Esophagus squamous epithelium (tissue), 5 donors: ENCODE measurements at regions not wholly inside any gene's neighbourhood (a gene's known extent, or its start where the extent isn't known, plus 50 kb on each side); places are given as distances from the start of the nearest gene placed in this dataset.

ENCODE experiments used
- DNase-seq: peaks from one replicate; lab custom pipeline; 2025; lab: John Stamatoyannopoulos, UW
- H3K27ac ChIP-seq, 4 donors: fragments of 200-600 bp; sonication (generic); one replicate each; pipeline ENCODE4 v1.5.1; 2016 to 2019; ENCODE audit warnings: mild to moderate bottlenecking in 1 of 4
- H3K27me3 ChIP-seq, 4 donors: fragments of 200-600 bp; sonication (generic); 1 replicate in 3 of 4; 2 replicates in 1 of 4; pipeline versions ENCODE4 v1.5.1 to v1.6.0; 2017 to 2021; ENCODE audit warnings: antibody characterized with exemption in 1 of 4
- H3K36me3 ChIP-seq, 3 donors: fragments of 200-600 bp; sonication (generic); one replicate each; pipeline ENCODE4 v1.5.1; 2016 to 2019
- H3K4me1 ChIP-seq, 3 donors: fragments of 200-600 bp; sonication (generic); one replicate each; pipeline ENCODE4 v1.5.1; 2017 to 2019
- H3K4me3 ChIP-seq, 4 donors: fragments of 200-600 bp; sonication (generic); 1 replicate in 3 of 4; 2 replicates in 1 of 4; pipeline ENCODE4 v1.5.1; 2016 to 2019; ENCODE audit warnings: mild to moderate bottlenecking in 2 of 4, moderate library complexity in 1 of 4
- H3K9me3 ChIP-seq, 3 donors: fragments of 200-600 bp; sonication (generic); one replicate each; pipeline ENCODE4 v1.5.1; 2016 to 2019
- POLR2A ChIP-seq, 4 donors: fragments of 450-650 bp; IDR thresholded peaks; one replicate each; pipeline ENCODE4 v1.6.1; 2017; ENCODE audit warnings: antibody characterized with exemption in 4 of 4, mild to moderate bottlenecking in 4 of 4, moderate library complexity in 3 of 4
- WGBS, 2 donors: methylation state at CpG; one replicate each; pipeline ENCODE4 v1.1.5; 2018; 5-methylcytosine and 5-hydroxymethylcytosine counted together
- intact Hi-C: fragments of 100-400 bp; cut with DNase I; formaldehyde crosslinking; loops from one replicate; pipeline ENCODE4 v1.15.0; 2022
- TF ChIP-seq, protein P1 (sequence below), 6 experiments: fragments of 450-650 bp in 4 of 6; fragments of 200-600 bp in 2 of 6; sonication (generic) in 2 of 6; IDR thresholded peaks; one replicate each; pipeline ENCODE4 v1.5.1; 2016 to 2019; ENCODE audit warnings: antibody characterized with exemption in 6 of 6, mild to moderate bottlenecking in 4 of 6, moderate library complexity in 4 of 6
- donor health status: DM: yes; HTN: yes; CAD: no.

DNA sequence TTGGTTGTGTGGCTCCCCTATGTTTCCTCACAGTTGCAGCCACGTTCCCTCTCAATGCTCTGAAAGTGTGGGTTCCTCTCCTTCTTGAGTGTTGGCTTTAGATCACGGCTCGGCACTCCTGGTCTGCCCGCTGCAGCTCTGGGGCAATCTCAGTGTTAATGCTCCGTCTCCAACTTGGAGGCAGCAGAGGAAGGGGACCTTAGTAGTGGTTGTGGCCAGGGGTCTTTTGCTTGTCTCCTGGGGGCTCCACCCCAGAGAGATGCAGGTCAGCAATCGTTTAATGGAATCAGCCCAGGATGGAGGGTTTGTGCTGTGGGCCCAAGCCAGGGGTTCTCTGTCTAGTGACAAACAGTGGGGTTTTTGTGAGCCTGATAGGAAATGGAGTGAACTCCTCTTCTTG is 849.4 kb upstream of the DIAPH2 start:
- Histone ChIP-seq H3K27ac (no peak overlapping the region), H3K36me3 (no peaks in the 10 kb centered on the region), H3K9me3 (no peaks in the 10 kb centered on the region), H3K4me3 (no peak overlapping the region), H3K4me1 (no peaks in the 10 kb centered on the region), H3K27me3 (no peaks in the 10 kb centered on the region)
- intact Hi-C loops, result no loop called here
- WGBS, 2 donors, result 83% methylated on average over 3 of the region's 6 CpGs; no CpG with 5 or more reads in 1 of the 2 donors
- no peak for DNase-seq
- TF ChIP-seq POLR2A (IDR thresholded peaks at IDR 0.05), result no peak
- TF ChIP-seq, protein P1, sequence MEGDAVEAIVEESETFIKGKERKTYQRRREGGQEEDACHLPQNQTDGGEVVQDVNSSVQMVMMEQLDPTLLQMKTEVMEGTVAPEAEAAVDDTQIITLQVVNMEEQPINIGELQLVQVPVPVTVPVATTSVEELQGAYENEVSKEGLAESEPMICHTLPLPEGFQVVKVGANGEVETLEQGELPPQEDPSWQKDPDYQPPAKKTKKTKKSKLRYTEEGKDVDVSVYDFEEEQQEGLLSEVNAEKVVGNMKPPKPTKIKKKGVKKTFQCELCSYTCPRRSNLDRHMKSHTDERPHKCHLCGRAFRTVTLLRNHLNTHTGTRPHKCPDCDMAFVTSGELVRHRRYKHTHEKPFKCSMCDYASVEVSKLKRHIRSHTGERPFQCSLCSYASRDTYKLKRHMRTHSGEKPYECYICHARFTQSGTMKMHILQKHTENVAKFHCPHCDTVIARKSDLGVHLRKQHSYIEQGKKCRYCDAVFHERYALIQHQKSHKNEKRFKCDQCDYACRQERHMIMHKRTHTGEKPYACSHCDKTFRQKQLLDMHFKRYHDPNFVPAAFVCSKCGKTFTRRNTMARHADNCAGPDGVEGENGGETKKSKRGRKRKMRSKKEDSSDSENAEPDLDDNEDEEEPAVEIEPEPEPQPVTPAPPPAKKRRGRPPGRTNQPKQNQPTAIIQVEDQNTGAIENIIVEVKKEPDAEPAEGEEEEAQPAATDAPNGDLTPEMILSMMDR (IDR thresholded peaks at IDR 0.05), result no peak

DNA sequence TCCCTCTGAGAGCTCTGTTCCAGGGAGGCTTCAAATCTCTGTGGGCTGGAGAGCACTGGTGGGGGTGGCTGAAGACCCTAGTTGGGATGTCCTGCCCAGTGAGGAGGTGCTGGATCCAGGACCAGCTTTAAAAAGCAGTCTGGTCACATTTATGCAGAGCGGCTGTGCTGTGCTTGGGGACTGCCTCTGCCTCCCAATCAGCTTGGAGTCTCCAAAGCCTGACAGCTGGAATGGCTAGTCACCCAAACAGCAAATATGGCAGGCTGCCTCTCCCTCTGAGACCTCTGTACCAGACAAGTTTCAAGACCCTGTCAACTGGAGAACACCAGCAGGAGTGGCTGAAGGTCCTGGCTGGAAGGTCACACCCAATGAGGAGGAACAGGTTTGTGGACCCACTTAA is 848.1 kb upstream of the DIAPH2 start:
- no peak overlapping the region for H3K4me3 ChIP-seq
- TF ChIP-seq, protein P1 (IDR thresholded peaks at IDR 0.05), result no peak
- no peak for TF ChIP-seq POLR2A (IDR thresholded peaks at IDR 0.05)
- intact Hi-C loops, result no loop called here
- no peaks in the 10 kb centered on the region for H3K9me3 ChIP-seq
- no peak overlapping the region for H3K27ac ChIP-seq
- no peaks in the 10 kb centered on the region for H3K36me3 ChIP-seq
- no peaks in the 10 kb centered on the region for H3K27me3 ChIP-seq
- no peak for DNase-seq
- no peaks in the 10 kb centered on the region for H3K4me1 ChIP-seq
- 80% methylated on average over 1 of the region's 1 CpG; no CpG with 5 or more reads in 1 of the 2 donors for WGBS, 2 donors

DNA sequence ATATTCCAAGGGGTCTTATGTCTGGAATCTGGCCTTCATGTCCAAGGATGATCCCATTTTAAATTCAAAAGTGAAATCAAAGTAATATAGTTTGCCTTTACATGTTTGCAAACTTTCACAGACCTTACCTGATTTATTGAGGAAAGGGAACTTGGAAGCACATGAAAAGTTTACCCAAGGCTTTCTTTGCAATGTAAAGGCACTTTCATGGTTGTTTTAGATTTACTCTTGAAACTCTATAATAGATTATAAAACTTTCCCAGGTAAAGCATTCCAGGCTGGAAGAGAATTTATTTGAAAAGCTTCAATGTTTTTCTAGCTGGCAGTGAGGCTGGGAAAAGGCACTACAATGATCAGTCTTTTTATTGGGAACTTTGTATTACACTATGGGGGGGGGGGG is 842.8 kb upstream of the DIAPH2 start:
- H3K27ac ChIP-seq, result no peak overlapping the region
- TF ChIP-seq, protein P1 (IDR thresholded peaks at IDR 0.05), result no peak
- no peak for TF ChIP-seq POLR2A (IDR thresholded peaks at IDR 0.05)
- intact Hi-C loops, result no loop called here
- no peak for DNase-seq
- no peak overlapping the region for H3K4me3 ChIP-seq
- no peaks in the 10 kb centered on the region for H3K9me3 ChIP-seq
- H3K4me1 ChIP-seq, result no peaks in the 10 kb centered on the region
- H3K36me3 ChIP-seq, result no peaks in the 10 kb centered on the region
- no peaks in the 10 kb centered on the region for H3K27me3 ChIP-seq

DNA sequence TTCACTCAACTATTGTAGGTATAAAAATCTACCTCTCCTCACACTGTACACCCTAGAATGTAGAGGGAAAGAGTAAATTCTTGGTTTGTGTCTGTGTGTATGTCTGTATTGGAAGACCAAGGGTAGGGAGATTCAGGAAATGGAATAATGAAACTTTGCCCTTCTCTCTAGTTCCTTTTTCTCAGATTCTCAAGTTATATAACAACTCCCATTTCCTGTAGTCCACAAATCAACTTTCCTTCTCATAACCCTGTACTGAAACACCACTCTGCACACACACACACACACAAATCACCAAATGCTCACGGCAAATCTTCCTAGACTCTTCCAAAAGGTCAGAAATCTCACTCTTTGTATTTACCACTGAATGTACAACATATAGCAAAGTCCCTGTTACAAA is 824.5 kb upstream of the DIAPH2 start:
- Histone ChIP-seq H3K4me3 (no peak overlapping the region), H3K4me1 (no peaks in the 10 kb centered on the region), H3K9me3 (no peaks in the 10 kb centered on the region), H3K36me3 (no peaks in the 10 kb centered on the region), H3K27me3 (no peaks in the 10 kb centered on the region), H3K27ac (no peak overlapping the region)
- no peak for DNase-seq
- no peak for TF ChIP-seq POLR2A (IDR thresholded peaks at IDR 0.05)
- TF ChIP-seq, protein P1 (IDR thresholded peaks at IDR 0.05), result no peak
- intact Hi-C loops, result no loop called here
- 70 to 78% methylated on average over 1 of the region's 1 CpG for WGBS, 2 donors

DNA sequence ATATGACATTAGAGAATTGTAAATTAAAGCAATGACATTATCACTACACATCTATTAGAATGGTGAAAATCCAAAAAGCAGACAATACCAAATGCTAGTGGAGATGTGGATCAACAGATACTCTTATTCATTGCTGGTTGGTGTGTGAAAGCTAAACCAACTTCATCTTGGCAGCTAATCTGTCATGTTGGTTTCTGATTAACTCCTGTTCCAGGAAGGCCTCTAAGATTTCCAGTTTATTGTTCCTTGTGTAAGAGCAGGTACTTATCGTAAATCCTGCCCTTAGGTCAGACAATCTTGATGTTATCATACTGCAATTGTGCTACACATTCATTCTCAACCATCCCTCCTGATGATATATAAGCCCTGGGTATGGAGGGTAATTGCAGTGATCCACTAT is 809.0 kb upstream of the DIAPH2 start:
- DNase-seq, result no peak
- Histone ChIP-seq H3K4me3 (no peak overlapping the region), H3K27ac (no peak overlapping the region)

DNA sequence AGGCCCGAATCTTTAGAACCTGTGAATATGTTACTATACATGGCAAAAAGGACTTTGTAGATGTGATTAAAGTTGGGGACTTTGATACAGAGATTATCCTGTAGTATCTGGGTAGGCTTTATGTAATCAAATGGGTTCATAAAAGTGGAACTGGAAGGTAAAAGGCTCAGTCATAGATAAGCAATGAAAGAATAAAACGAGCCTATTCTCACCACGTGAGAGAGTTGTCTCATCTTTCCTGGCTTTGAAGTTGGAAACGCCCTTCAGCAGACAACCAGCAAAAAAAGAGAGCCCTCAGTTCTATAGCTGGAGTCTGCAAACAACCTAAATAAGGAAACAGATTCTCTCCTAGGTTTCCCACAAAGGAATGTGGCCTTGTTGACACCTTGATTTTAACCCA is 805.8 kb upstream of the DIAPH2 start:
- TF ChIP-seq POLR2A (IDR thresholded peaks at IDR 0.05), result no peak
- TF ChIP-seq, protein P1 (IDR thresholded peaks at IDR 0.05), result no peak

More for the DNA sequence above, 809.0 kb upstream of the DIAPH2 start:
- no peaks in the 10 kb centered on the region for H3K9me3 ChIP-seq
- intact Hi-C loops, result no loop called here
- H3K27me3 ChIP-seq, result no peaks in the 10 kb centered on the region
- WGBS, 2 donors, result 40 to 86% methylated on average over 1 of the region's 1 CpG
- no peaks in the 10 kb centered on the region for H3K36me3 ChIP-seq
- H3K4me1 ChIP-seq, result no peaks in the 10 kb centered on the region
- TF ChIP-seq POLR2A (IDR thresholded peaks at IDR 0.05), result no peak

More for the DNA sequence above, 805.8 kb upstream of the DIAPH2 start:
- intact Hi-C loops, result no loop called here
- Histone ChIP-seq H3K4me1 (no peaks in the 10 kb centered on the region), H3K27ac (no peak overlapping the region), H3K36me3 (no peaks in the 10 kb centered on the region), H3K27me3 (no peaks in the 10 kb centered on the region), H3K9me3 (no peaks in the 10 kb centered on the region), H3K4me3 (no peak overlapping the region)
- no peak for DNase-seq
- WGBS, 2 donors, result 36 to 48% methylated on average over 4 of the region's 4 CpGs
